ENCODE measurements at regions not wholly inside any gene's neighbourhood (a gene's known extent, or its start where the extent isn't known, plus 50 kb on each side); places are given as distances from the start of the nearest gene placed in this dataset.

DNA sequence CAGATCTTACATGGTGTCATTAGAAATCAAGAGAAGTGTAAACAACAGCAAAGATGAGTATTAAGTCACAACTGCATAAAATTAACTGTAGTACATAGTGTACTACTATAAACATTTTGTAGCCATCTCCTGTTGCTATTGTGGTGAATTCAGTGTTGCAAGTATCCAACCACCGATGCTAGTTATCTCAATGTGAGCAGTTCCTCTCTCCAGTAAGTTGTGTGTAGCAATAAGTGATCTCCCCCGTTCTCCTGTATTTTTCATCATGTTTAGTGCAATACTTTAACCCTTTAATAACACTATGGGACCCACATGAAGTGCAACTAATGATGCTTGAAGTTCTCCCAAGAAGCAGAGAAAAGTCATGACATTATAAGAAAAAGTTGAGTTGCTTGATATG lies 264.7 kb upstream of the KCNH8 start:
- Histone ChIP-seq H3K4me1 (ENCODE audit: insufficient read depth, low read length, poor library complexity, severe bottlenecking) (peaks cover 6% of the 10 kb centered on the region), H3K9me3 (ENCODE audit: low read length) (no peaks in the 10 kb centered on the region), H3K4me2 (ENCODE audit: low read length) (no peak overlapping the region), H3K79me2 (ENCODE audit: insufficient read depth, low read depth, low read length) (no peaks in the 10 kb centered on the region), H3K9me2 (ENCODE audit: insufficient read depth, low read length) (no peaks in the 10 kb centered on the region), H3K4me3 (ENCODE audit: low read depth, low read length, poor library complexity, severe bottlenecking) (no peak overlapping the region), H3K36me3 (ENCODE audit: insufficient read depth, low read length) (no peaks in the 10 kb centered on the region), H3K27ac (ENCODE audit: low read depth, low read length, poor library complexity, severe bottlenecking) (no peak overlapping the region), H4K20me1 (ENCODE audit: insufficient read depth, low read length) (no peaks in the 10 kb centered on the region), H2AFZ (ENCODE audit: low read length) (no peak overlapping the region)
- ChIA-PET POLR2A (no interaction called here), CTCF (ENCODE audit: unreplicated experiment) (no interaction called here)
- intact Hi-C loops (cut with micrococcal nuclease; ENCODE audit: unreplicated experiment): no loop called here
- BruUV-seq (replicated peaks): no TSS peak
- DNase-seq (ENCODE audit: low spot score): no peak
- TF ChIP-seq, protein P1, sequence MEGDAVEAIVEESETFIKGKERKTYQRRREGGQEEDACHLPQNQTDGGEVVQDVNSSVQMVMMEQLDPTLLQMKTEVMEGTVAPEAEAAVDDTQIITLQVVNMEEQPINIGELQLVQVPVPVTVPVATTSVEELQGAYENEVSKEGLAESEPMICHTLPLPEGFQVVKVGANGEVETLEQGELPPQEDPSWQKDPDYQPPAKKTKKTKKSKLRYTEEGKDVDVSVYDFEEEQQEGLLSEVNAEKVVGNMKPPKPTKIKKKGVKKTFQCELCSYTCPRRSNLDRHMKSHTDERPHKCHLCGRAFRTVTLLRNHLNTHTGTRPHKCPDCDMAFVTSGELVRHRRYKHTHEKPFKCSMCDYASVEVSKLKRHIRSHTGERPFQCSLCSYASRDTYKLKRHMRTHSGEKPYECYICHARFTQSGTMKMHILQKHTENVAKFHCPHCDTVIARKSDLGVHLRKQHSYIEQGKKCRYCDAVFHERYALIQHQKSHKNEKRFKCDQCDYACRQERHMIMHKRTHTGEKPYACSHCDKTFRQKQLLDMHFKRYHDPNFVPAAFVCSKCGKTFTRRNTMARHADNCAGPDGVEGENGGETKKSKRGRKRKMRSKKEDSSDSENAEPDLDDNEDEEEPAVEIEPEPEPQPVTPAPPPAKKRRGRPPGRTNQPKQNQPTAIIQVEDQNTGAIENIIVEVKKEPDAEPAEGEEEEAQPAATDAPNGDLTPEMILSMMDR (conservative IDR thresholded peaks at IDR 0.05; ENCODE audit: low read length): no peak
- no peak for TF ChIP-seq EZH2phosphoT487 (IDR thresholded peaks at IDR 0.05; ENCODE audit: borderline replicate concordance, low read depth, low read length)

DNA sequence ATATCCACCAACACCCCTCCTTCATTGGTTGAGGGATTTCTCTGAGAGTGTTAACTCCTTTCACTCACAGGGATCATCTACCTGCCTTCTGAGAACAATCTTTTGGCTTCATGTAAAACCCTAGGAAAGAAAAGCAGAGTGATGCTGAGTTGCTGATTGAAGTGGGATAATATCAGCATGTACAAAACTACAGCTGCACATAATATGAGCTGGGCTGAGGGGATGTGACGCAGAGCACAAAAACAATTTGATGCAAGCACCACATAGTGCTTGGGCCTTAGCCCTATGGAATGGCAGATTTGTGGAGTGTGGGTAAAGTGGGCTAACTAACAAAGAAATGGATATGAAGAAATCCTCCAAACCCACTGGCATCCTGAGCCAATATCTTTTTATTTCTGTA lies 267.6 kb upstream of the KCNH8 start:
- TF ChIP-seq, protein P1 (conservative IDR thresholded peaks at IDR 0.05; ENCODE audit: low read length): no peak
- no peak for TF ChIP-seq EZH2phosphoT487 (IDR thresholded peaks at IDR 0.05; ENCODE audit: borderline replicate concordance, low read depth, low read length)
- no peak overlapping the region for H3K4me3 ChIP-seq (ENCODE audit: low read depth, low read length, poor library complexity, severe bottlenecking)
- POLR2A ChIA-PET: interaction anchor here (0.6 to 1.3 kb wide), 2 partner anchors 10 to 21 kb away, joined by 3 read pairs; no protein-coding TSS in a partner anchor
- intact Hi-C loops (cut with micrococcal nuclease; ENCODE audit: unreplicated experiment): no loop called here
- CTCF ChIA-PET (ENCODE audit: unreplicated experiment): no interaction called here
- H3K9me3 ChIP-seq (ENCODE audit: low read length): no peaks in the 10 kb centered on the region
- no peak overlapping the region for H3K27ac ChIP-seq (ENCODE audit: low read depth, low read length, poor library complexity, severe bottlenecking)
- H2AFZ ChIP-seq (ENCODE audit: low read length): no peak overlapping the region
- no peaks in the 10 kb centered on the region for H4K20me1 ChIP-seq (ENCODE audit: insufficient read depth, low read length)
- BruUV-seq (replicated peaks): no TSS peak
- H3K4me2 ChIP-seq (ENCODE audit: low read length): no peak overlapping the region
- no peaks in the 10 kb centered on the region for H3K36me3 ChIP-seq (ENCODE audit: insufficient read depth, low read length)
- DNase-seq (ENCODE audit: low spot score): no peak
- no peaks in the 10 kb centered on the region for H3K4me1 ChIP-seq (ENCODE audit: insufficient read depth, low read length, poor library complexity, severe bottlenecking)
- no peaks in the 10 kb centered on the region for H3K9me2 ChIP-seq (ENCODE audit: insufficient read depth, low read length)
- no peaks in the 10 kb centered on the region for H3K79me2 ChIP-seq (ENCODE audit: insufficient read depth, low read depth, low read length)

DNA sequence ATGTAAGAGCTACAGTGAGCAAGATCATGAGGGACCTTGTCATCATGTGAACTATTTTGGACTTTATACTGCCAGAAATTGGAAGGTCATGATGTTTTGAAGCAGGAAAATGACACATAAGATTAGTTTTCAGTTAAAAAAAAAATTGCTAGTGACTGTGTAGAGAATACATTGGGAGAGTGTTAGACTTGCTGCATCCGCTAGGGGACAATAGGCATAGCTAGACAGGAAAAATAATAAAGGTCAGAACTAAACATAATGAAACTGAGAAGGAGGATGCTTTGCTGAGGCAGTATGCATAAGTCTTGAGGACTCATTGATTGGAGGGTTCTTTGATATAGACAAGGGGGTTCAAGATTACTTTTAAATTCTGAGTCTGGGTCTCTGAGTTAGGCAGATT lies 275.8 kb upstream of the KCNH8 start:
- TF ChIP-seq EZH2phosphoT487 (IDR thresholded peaks at IDR 0.05; ENCODE audit: borderline replicate concordance, low read depth, low read length): no peak
- TF ChIP-seq, protein P1 (conservative IDR thresholded peaks at IDR 0.05; ENCODE audit: low read length): peak; percentile 63
- H4K20me1 ChIP-seq (ENCODE audit: insufficient read depth, low read length): no peaks in the 10 kb centered on the region
- H3K9me3 ChIP-seq (ENCODE audit: low read length): peaks cover 13% of the 10 kb centered on the region
- no TSS peak for BruUV-seq (replicated peaks)
- CTCF ChIA-PET (ENCODE audit: unreplicated experiment): interaction anchor here (0.6 kb wide), 1 partner anchor 1961 kb away, joined by 3 read pairs; no protein-coding TSS in a partner anchor
- H3K36me3 ChIP-seq (ENCODE audit: insufficient read depth, low read length): peaks cover 4% of the 10 kb centered on the region; the same call in 1 of the 2 replicates
- no peaks in the 10 kb centered on the region for H3K79me2 ChIP-seq (ENCODE audit: insufficient read depth, low read depth, low read length)
- H3K4me1 ChIP-seq (ENCODE audit: insufficient read depth, low read length, poor library complexity, severe bottlenecking): peaks cover 12% of the 10 kb centered on the region
- POLR2A ChIA-PET: interaction anchor here (1.0 kb wide), 1 partner anchor 14 kb away, joined by 4 read pairs; no protein-coding TSS in a partner anchor
- H2AFZ ChIP-seq (ENCODE audit: low read length): peak overlapping the region; percentile 29; the same call in 1 of the 2 replicates
- H3K27ac ChIP-seq (ENCODE audit: low read depth, low read length, poor library complexity, severe bottlenecking): no peak overlapping the region
- no peak overlapping the region for H3K4me2 ChIP-seq (ENCODE audit: low read length)
- H3K9me2 ChIP-seq (ENCODE audit: insufficient read depth, low read length): no peaks in the 10 kb centered on the region
- peak; percentile 38 for DNase-seq (ENCODE audit: low spot score)
- H3K4me3 ChIP-seq (ENCODE audit: low read depth, low read length, poor library complexity, severe bottlenecking): no peak overlapping the region
- intact Hi-C loops (cut with micrococcal nuclease; ENCODE audit: unreplicated experiment): no loop called here

All from OCI-LY7 (cell line).